GM21619 (cell line): ENCODE measurements at regions not wholly inside any gene's neighbourhood (a gene's known extent, or its start where the extent isn't known, plus 50 kb on each side); places are given as distances from the start of the nearest gene placed in this dataset.
"Not testable (repeated sequence)": the region's sequence is repeated elsewhere in the genome, so short reads cannot be mapped to it uniquely, and the experiment has no call there.

ENCODE experiments used
- ATAC-seq: cut with Tn5 transposase; IDR thresholded peaks from one replicate; pipeline ENCODE4 v1.9.1; 2021; ENCODE audit not compliant: unreplicated experiment

- no peak for ATAC-seq
These were observed 280.8 kb downstream of the SOX4 start for GRCh38 chr6:21874372-21874771.

- ATAC-seq = not testable (repeated sequence)
These were observed 283.5 kb downstream of the SOX4 start for GRCh38 chr6:21877037-21877436.

DNA sequence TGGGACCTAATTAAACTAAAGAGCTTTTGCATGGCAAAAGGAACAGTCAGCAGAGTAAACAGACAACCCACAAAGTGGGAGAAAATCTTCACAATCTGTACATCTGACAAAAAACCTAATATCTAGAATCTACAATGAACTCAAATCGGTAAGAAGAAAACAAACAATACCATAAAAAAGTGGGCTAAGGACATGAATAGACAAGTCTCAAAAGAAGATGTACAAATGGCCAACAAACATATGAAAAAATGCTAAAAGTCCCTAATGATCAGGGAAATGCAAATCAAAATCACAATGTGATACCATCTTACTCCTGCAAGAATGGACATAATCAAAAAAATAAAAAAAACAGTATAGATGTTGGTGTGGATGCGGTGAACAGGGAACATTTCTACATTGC is 286.7 kb downstream of the SOX4 start:
- ATAC-seq = not testable (repeated sequence)

- no peak for ATAC-seq
These were observed 288.5 kb downstream of the SOX4 start for GRCh38 chr6:21881969-21882465.

GRCh38 chr6:21883595-21884328 is 290.2 kb downstream of the SOX4 start:
- no peak for ATAC-seq

DNA sequence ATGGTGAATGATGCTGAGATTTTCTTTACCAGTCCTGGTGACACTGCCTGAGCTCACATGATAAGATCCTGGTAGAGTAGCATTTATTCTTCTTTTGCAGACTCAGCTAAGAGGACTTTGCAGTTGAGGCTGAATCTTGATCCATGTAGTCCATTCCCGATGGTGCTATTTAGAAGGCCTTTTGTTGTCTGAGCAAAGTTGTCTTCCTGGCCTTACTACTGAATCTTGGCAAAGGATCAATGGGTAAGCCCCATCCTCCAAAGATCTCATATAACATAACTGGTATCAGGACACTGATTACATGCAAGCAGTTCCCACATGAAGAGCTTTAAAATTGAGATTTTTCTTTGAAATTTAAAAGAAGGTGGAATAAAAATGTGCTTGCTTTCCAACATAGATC is 291.6 kb downstream of the SOX4 start:
- no peak for ATAC-seq

DNA sequence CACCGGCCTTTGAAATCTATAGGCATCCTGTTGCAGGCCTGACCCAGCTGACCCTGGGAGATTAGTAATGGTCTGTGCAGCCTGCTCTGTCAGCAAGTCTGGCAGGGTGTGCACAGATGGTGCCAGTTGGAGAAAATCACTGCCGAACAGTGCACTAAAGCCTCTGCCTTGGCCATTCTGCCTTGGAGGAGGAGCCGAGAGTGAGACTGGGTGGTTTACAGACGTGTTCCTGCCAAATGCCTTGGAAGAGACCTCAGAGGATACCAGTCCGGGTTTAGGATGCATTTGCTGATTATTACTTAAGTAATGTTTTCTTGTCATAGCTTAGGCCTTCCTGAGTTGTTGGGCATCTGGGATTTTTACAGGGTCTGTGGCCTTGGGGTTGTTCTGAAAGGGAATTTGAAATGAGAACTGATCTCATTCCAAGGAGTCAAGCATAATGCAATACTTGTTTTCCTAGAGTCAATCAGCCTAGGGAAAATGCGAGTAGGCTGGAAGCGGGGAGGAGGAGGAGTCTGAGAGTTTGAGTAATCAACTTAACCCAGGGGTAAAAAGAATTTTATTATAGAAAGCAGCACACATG is 292.1 kb downstream of the SOX4 start:
- ATAC-seq = no peak

DNA sequence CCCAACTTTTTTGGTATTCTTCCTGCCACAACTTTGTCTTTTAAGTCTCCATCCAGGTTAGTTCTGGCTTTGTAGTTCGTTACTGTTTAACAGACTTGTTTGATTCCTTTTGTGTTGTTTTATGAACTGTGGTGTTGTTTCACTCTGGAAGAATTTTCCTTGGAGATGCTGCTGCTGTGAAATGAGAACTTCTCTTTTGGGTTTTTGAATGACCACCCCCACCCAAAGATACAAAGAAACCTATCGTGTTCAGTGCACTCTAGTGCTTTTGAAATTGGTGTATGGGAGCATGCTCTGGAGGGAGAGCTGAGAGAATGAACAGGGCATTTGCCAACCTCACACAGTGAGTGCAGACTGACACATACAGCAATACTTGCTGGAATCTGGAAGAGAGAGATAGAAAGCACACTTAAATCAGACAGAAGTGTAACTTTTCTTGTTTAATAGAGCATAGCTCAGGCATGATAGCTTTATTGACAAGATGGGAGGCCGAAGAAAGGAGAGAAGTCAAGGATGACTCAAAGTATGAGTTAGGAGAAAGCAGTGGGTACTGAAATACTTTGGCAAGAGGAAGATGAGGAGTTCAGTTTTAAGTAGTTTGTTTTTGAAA is 293.1 kb downstream of the SOX4 start:
- no peak for ATAC-seq

DNA sequence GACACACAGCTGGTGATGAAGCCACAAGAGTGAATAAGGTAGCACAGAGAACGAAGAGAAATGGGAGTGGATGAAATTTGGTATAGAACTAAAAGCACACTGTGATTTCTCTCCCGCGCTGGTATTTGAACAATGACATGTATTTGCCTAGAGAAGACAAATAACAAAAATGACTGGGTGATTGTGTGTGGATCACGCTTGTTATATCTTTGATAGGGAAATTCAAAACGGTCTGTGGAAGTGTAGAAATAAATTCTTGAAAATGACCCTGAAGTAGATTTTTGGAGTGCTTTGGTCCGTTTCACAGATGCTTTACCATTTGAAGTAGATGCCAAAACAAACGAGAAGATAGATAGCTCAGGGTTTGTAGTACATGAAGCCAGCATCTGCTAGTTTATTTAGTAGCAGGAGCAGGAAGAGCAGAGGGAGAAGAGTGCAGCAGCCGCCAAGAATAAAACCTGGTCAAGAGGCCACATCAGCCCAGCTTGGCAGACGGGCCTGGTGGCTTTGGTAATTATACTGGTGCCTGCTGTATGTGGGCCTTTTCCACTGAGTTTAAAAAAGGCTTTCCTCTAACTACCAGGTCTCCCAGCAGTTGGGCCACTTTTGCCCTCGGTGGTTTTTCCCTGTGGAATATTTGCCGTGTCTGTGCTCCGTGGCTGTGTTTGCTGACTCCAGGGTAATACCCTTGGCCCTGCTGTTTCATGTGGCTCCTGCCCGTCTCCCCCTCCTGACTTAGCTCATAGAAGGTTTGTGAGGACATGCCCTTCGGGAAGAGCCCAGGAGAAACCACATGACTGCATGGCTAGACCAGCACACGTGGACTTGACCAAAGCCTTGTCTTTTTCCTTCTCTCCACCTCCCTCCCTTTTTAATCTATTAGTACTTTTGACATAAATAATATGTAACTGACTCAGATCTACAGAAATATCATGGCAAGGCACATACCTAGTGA is 294.0 kb downstream of the SOX4 start:
- ATAC-seq = no peak

DNA sequence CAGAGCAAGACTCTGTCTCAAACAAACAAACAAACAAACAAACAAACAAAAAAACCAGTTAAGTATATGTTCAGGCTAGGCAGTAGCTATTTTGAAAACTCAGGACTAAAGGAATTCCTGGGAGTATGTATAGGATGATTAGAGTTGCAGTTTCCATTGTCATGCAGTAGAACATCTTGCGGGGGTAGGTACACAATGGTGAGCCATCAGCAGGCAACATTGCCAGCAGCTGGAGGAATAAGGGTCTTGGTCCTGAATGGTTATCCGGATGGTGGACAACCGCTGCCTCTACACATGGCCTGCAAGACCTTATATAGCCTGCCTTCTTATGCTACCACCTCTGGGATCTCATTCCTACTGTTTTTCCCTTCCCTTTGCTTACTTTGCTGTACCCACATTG is 297.5 kb downstream of the SOX4 start:
- ATAC-seq = no peak

DNA sequence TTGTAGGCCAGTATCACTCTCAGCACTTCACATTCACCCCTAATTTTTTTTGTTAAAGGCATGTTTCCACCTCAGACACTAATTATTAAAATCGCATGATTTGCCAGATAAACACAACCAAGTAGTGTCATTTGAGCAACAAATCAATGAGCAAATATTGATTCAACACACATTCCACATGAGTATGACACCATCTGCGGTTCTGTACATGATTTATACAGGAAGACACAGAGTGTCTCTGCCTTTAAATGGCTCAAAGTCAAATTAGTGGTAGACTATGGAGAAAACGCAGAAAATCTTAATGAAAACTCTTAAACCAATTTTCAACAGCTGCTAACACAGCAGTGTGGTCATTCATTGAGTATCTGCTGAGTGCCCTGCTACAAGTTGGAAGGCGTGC is 300.2 kb downstream of the SOX4 start:
- no peak for ATAC-seq

DNA sequence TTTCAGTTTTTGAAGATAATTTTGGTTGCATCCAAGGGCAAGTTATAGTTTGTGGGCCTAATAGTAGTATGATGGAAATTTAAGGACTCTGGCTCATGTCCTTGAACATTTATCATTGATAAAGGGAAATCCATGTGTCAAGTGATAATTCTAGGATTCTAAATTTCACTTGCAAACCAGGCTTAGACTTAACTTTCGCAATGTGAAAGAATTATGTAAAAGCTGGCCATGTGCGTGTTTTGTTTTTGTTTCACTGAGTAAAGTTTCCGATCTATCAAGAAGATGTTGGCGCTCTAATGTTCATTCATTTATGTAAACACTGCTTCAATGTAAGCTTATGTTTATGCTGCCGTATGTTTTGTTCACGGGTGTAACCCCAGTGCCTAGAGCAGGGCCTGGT is 302.0 kb downstream of the SOX4 start:
- no peak for ATAC-seq

- no peak for ATAC-seq
These were observed 304.7 kb downstream of the SOX4 start for GRCh38 chr6:21898107-21898796.

GRCh38 chr6:21899708-21900107 is 306.2 kb downstream of the SOX4 start:
- no peak for ATAC-seq

GRCh38 chr6:21900730-21901129 is 307.2 kb downstream of the SOX4 start:
- ATAC-seq = no peak

GRCh38 chr6:21902628-21903169 is 309.1 kb downstream of the SOX4 start:
- no peak for ATAC-seq

- ATAC-seq = no peak
These were observed 312.0 kb downstream of the SOX4 start for GRCh38 chr6:21905531-21905930.

DNA sequence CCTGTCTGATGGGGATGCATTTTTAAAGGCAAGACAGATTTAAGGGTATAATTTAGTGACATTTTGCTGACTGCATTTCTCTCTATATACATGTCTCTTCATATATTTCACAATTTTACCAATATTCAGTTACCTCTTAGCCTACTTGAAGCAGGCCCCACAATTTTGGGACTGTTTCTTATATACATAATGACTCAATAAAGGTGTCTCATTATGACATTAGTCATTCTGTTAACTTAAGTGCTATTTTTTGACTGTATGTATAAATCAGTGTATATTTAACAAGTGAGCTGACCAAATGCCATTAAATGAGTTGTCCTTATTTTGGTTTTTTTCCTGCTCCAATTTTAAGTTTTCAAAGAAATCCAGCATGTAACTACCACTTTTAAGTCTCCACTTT is 313.3 kb downstream of the SOX4 start:
- no peak for ATAC-seq

DNA sequence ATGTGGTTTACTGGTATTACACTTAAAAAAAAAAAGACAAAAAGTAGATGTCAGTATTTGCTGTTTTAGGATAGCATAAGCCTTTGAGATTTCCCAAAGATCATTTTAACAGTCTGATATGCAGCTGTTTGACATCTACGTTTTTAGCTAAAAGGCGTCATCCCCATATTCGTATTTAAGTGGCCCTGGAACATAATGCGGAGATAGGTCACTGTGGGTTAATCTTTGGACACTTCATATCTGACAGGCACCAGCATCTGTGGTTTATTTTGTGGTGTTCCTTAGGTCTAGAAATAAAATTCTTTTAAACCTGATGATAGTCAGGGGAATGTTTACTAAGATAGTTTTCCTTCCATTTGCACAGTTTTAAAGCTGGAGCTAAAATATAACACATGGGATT is 313.7 kb downstream of the SOX4 start:
- no peak for ATAC-seq

- no peak for ATAC-seq
These were observed 314.8 kb downstream of the SOX4 start for GRCh38 chr6:21908161-21908848.
